ENCODE measurements at regions not wholly inside any gene's neighbourhood (a gene's known extent, or its start where the extent isn't known, plus 50 kb on each side); places are given as distances from the start of the nearest gene placed in this dataset.
A peak's percentile ranks its signal among the peaks of the same experiment; 100 is the strongest.

DNA sequence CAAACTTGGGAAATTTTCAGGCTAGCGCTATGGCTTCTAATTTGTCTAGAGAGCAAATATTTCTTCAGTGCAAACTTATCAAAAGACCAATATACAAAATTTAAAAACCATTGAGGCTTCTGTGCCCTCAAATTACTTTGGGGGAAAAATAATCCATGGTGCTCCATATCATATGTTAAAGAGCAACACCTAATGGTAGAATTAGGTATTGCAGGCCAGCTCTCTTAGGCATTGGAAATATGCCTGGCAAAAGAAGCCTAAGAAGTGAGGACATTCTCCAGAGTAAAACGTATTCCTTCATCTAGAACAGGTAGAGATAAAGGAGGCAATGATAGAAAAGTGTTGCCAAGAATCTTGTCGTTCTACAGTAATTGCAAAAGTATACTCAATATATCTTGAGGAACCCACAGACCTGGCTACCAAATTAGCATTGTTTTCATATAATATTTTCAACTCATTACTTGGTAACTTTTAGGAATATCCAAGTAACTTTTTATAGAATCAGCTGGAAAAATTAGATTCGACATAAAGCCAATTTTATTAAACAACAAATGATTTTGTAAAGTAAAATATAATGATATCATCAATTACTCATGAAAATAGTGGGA is 401.1 kb downstream of the BCL11A start:
- peak; percentile 6 for DNase-seq

- DNase-seq, result no peak
These were observed 404.3 kb downstream of the BCL11A start for GRCh38 chr2:60149176-60149575.

DNA sequence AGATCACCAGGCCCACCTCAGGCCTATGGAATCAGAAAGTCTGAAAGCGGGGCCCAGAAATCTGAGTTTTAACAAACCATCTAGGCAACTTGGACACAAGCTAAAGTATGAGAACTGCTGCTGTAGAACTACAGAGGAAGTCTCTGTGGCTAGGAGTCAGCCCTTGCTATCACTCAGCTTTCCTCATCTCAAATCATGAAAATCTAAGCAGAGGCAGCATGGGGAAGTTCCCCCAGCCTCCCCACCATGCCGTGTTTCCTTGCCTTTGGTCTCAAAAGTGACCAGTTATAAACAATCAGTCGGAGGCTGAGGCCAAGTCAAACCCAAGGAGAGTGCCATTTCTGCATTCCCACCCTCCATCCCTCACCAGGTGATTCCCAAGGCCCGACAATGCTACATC is 404.7 kb downstream of the BCL11A start:
- DNase-seq, result no peak

- DNase-seq, result no peak
These were observed 413.3 kb downstream of the BCL11A start for GRCh38 chr2:60140185-60140584.

DNA sequence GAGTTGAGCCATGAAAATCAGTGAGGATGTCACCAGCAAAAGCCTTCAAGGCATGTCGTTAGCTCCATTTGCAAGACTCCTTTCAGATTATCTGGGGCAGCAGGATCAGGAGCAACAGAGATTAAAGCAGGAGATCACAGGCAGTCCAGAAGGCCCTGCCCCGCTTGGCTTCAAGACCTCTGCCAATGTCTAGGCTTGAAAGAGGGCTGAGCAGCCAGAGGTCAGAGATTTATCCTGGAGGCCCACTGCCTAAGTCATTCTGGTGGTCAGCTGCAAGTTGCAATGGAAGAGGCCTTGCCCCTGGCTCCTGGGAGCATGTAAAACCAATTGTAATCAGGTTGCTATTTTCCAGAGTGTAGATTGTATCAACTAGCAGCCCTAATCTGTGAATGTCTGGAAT is 416.5 kb downstream of the BCL11A start:
- DNase-seq, result no peak

DNA sequence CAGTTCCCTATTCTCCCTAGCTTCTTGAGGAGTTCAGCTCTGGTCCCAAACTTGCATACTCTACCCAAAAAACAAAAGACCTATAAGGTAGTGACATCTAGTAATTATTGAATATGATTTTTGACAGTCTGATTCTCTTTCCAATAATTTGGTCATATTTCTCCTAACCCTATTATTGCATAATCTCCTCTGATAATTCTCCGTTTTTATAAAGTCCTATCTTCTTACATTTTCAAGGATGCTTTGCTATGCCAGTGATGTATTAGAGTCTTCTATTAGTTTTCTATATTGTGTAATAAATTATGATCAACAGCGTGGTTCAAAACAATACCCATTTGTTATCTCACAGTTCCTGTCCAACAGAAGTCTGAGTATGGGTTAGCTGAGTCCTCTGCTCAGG is 426.3 kb downstream of the BCL11A start:
- DNase-seq, result no peak

- DNase-seq, result no peak
These were observed 427.6 kb downstream of the BCL11A start for GRCh38 chr2:60125611-60126426.

DNA sequence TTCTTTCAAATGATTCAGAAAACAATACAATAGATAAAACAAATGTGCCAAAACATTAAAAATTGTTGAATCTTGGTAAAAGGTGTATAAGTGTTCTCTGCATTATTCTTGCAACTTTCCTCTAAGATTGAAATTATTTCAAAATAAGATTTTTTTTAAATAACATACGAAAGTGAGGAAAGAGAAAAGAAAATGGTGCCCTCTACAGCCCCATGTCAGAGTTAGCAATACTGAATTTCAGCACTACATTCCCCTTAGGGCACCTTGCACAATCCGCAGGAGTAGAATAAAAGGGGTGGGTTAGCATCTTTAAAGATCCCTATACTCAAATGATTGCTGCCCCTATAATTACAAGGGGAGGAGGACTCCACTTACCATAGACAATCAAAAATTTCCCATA is 433.7 kb downstream of the BCL11A start:
- DNase-seq, result no peak

DNA sequence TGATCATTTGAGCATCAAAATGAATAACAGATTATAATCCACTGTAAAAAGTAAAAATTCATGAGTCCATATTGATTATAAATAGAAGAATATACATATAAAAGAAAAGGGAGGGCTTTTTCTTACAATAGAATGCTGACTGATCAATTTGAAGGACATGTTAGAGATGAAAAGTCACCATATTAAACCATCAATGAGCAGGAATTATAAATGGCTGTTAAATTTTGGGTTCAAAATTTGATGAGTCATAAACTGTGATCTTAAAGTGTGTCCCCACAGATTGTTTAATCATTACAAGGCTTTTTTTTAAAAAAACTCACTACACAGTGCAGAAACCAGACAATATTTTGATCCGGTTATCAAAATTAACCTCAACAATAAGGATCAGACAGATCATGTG is 434.5 kb downstream of the BCL11A start:
- no peak for DNase-seq

GRCh38 chr2:60118061-60118460 is 435.4 kb downstream of the BCL11A start:
- DNase-seq, result no peak

DNA sequence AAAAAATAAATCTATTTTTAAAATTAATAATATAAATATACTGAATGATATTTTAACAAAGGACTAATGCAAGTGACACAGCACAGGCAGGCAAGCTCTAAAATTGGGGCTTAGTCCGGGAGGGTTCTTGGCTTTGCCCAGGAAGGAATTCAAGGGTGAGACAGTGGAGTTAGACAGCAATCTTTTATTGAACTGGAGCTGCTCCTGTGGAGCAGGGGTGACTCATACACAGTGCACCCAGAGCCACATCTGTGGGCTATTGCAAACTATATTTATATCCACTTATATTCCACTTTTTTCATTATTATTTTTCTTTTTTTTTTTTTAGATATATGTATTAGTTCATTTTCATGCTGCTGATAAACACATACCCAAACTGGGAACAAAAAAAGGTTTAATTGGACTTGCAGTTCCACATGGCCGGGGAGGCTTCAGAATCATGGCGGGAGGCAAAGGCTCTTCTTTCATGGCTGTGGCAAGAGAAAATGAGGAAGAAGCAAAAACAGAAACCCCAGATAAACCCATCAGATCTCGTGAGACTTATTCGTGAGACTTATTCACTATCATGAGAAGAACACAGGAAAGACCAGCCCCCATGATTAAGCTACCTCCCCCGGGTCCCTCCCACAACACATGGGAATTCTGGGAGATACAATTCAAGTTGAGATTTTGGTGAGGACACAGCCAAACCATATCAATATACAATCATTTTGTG is 437.1 kb downstream of the BCL11A start:
- DNase-seq, result no peak

DNA sequence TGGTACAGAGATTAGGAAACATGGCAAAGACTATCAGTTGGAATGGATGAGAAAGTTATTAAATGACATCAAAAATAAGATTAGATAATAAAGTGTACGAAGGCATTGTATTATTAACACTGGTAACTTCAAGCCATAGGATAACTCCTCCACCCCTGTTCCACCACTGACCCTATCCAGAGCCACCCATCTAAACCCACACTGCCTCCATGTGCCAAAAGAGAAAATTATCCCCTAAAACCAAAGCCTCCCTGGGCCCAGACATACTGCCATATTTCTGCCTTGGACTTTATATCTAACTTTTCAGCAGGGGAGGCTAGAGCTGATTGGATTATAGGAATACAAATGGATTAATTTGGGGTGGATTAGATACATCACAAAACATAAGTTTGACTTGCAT is 443.7 kb downstream of the BCL11A start:
- DNase-seq, result no peak

- no peak for DNase-seq
These were observed 446.5 kb downstream of the BCL11A start for GRCh38 chr2:60106836-60107529.

DNA sequence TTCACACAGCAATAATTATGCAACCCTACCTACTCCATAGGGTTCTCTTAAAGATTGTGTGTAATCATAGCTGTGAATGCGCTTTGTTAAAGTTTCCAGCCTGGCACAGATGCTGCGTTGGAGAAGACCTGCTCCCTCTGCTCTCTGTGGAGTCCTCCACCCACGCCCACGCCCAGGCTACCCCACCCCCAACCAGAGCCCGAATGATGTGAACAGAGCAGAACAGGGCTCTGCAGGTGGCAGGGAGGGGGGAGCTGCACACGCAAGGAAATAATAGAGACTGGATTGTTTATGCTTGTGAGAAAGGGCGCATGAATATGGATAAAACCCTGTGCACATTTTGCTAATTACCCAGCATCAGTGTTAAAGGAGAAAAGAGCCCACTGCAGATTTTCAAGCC is 447.5 kb downstream of the BCL11A start:
- no peak for DNase-seq

- no peak for DNase-seq
These were observed 448.6 kb downstream of the BCL11A start for GRCh38 chr2:60104514-60105505.

DNA sequence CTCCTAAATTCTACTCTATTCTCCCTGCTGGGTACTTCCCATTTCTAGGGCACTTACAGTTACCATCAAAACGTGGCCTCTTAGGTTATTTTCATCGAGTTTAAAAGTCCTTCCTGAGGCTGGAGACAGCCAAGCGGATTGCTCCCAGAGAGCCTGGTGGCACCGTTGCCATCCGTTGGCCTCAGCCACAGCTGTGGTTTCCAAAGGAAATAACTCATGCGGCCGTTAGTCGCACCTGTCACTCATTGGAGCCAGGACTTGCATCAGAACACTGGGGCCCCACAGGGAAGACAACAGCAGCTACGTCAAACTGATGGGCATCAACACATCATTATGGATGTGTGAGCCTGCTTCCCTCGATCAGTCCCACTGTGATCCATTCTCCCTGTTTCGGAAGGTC is 453.4 kb downstream of the BCL11A start:
- DNase-seq, result no peak

- DNase-seq, result no peak
These were observed 454.5 kb downstream of the BCL11A start for GRCh38 chr2:60098996-60099395.

DNA sequence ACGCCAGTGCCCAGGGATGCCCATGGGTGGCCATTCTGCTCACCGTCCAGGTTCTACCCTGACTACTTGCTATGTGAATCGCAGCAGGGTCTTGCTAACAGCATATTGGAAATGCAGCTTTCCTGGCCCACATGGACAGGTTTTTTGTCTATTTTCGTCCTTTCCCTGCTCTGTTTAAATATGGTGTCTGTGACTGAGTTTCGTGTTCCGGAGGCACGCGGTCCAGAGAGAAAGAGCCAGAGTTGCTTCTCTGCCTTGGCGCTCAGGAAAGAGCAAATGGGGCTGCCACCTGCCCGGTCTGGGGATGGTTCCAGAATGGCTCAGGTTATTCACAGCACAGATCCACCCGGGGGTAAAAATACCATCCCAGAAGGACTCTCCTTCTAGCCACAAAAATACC is 456.2 kb downstream of the BCL11A start:
- DNase-seq, result no peak

- no peak for DNase-seq
These were observed 456.9 kb downstream of the BCL11A start for GRCh38 chr2:60096556-60096955.

- no peak for DNase-seq
These were observed 457.6 kb downstream of the BCL11A start for GRCh38 chr2:60095903-60096302.

DNA sequence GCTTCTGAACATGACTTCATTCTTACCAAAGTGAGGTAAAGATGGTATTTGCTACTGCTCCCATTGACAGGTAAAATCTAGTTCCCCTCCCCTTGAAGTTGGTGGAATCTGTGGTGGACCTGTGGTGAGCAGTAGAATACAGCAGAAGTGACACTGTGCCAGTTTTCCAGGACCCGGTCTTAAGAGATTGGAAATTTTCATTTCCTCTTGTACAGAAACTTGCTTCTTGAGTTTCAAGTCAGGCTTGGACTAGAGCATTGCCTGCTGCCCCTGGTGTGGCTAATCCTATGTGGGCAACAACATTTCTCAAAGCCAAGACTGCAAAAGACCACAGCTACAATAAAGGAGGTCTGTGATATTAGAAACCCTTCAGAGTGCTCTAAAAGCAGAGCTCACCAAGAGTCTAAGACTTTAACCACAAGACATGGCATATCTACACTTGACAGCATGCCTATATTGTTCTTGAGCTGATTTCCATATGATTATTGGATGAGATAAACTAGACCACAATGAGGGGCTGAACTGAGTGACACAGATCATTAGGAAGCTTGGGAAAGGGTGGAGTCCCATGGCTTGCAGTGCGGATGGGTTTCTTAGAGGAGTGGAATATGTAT is 458.1 kb downstream of the BCL11A start:
- DNase-seq, result no peak

GRCh38 chr2:60094450-60094929 is 459.0 kb downstream of the BCL11A start:
- no peak for DNase-seq
